Cardiac fibroblast (primary cell): ENCODE measurements at regions not wholly inside any gene's neighbourhood (a gene's known extent, or its start where the extent isn't known, plus 50 kb on each side); places are given as distances from the start of the nearest gene placed in this dataset.
"Not testable (repeated sequence)": the region's sequence is repeated elsewhere in the genome, so short reads cannot be mapped to it uniquely, and the experiment has no call there.

Source experiments
- DNase-seq, 2 donors: peaks; one replicate each; pipeline versions ENCODE4 v3.0.0 to v3.0.0-alpha.2; 2010; ENCODE audit warnings: low read depth in 2 of 2
- H3K4me3 ChIP-seq, 2 donors: replicated peaks in 1 of 2; 1 replicate in 1 of 2; 2 replicates in 1 of 2; pipeline ENCODE4 v1.5.1; 2011; ENCODE audit warnings: low read depth in 2 of 2, low read length in 2 of 2, mild to moderate bottlenecking in 2 of 2, moderate library complexity in 1 of 2
- TF ChIP-seq, protein P1 (sequence below): IDR thresholded peaks from one replicate; pipeline ENCODE4 v1.5.1; 2011; ENCODE audit warnings: low read depth, mild to moderate bottlenecking, low read length, inconsistent platforms

DNA sequence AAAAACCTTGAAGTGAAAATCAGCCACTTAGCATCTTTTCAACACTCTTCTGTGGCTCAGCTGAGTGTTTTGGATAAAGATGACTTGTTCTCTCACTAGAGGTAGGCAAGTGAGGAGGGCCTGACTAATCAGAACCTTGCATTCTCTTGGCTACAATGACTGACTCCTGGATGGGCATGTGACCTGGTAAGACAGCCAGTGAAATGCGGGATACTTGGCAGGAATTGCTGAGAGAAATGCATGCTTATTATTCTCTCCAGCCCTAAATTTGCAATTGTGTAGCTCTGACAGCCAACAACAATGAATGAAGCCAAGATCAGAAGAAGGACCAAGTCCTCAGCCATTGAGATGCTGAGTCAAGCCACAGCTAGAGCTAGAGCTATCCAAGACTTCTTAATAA is 490.5 kb upstream of the ZNF608 start:
- TF ChIP-seq, protein P1, sequence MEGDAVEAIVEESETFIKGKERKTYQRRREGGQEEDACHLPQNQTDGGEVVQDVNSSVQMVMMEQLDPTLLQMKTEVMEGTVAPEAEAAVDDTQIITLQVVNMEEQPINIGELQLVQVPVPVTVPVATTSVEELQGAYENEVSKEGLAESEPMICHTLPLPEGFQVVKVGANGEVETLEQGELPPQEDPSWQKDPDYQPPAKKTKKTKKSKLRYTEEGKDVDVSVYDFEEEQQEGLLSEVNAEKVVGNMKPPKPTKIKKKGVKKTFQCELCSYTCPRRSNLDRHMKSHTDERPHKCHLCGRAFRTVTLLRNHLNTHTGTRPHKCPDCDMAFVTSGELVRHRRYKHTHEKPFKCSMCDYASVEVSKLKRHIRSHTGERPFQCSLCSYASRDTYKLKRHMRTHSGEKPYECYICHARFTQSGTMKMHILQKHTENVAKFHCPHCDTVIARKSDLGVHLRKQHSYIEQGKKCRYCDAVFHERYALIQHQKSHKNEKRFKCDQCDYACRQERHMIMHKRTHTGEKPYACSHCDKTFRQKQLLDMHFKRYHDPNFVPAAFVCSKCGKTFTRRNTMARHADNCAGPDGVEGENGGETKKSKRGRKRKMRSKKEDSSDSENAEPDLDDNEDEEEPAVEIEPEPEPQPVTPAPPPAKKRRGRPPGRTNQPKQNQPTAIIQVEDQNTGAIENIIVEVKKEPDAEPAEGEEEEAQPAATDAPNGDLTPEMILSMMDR, result no peak
- no peak overlapping the region for H3K4me3 ChIP-seq
- DNase-seq, result no peak

DNA sequence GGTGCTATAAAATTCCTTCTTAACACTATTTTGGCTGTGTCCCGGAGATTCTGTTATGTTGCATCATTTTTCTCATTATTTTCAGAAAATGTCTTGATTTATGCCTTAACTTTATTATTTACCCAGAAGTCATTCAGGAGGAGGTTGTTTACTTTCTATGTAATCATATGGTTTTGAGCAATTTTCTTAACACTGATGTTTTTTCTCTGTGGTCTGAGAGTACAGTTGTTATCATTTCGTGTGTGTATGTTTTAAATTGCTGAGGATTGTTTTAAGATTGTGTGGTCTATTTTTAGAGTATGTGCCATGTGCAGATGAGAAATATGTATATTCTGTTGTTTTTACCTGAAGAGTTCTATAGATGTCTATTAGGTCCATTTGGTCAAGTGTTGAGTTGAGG is 498.1 kb upstream of the ZNF608 start:
- TF ChIP-seq, protein P1, result no peak
- DNase-seq, result no peak
- no peak overlapping the region for H3K4me3 ChIP-seq

DNA sequence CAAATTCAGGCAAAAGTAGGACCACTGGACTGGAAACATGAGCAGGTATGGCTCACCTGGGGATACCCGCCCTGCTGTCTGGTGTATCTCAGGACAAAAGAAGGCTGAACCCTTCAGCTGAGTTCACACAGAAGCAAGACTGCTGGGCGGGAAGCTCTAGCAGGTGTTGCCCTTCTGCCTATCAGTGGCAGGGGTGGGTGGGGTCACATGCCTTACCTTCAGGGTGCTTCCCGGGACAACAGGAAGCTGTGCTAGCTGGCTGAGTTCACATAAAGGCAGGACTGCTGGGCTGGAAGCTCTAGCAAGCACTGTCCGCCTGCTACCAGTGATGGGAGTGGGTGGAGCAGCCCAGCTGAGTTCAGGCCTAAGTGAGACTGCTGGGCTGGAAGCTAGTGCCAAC is 498.8 kb upstream of the ZNF608 start:
- no peak for DNase-seq
- TF ChIP-seq, protein P1, result no peak
- H3K4me3 ChIP-seq, result no peak overlapping the region

DNA sequence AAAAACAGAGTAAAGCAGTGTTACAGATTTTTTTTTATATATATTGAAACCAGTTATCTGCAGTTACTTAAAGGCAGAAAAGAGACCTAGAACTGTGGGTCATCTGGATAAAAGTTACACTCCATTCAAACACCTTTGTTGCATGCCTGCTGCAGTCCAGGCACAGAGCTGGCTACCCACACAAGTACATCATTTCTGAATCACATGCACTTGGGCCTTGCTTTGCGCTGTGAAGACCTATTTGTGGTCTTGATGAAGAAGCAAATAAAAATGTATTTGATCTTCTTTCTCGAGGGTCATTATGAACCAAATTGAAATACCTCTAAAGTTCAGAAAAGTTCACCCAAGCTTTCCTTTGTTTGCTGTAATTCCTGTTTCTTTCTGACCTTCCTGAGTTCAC is 503.0 kb upstream of the ZNF608 start:
- DNase-seq, result no peak
- TF ChIP-seq, protein P1, result no peak
- H3K4me3 ChIP-seq, result no peak overlapping the region

DNA sequence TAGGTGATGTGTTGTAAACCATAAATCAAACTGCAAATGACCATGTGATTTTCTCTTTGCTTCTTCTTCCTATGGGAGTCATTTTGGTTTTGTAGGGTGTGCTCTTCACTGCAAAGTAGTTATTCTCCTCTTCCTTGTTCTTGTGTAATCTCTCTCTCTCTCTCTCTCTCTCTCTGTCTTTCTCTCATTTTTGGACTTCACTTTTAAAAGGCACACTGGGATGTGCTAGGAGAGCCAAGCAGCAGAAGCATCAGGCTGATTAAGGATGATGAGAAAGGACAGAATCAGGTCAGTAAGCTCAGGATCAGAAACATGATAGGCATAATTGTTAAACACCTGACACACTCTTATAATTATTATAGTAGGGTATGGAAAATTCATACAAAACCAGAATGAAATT is 505.3 kb upstream of the ZNF608 start:
- TF ChIP-seq, protein P1, result no peak
- DNase-seq, result no peak
- no peak overlapping the region for H3K4me3 ChIP-seq

DNA sequence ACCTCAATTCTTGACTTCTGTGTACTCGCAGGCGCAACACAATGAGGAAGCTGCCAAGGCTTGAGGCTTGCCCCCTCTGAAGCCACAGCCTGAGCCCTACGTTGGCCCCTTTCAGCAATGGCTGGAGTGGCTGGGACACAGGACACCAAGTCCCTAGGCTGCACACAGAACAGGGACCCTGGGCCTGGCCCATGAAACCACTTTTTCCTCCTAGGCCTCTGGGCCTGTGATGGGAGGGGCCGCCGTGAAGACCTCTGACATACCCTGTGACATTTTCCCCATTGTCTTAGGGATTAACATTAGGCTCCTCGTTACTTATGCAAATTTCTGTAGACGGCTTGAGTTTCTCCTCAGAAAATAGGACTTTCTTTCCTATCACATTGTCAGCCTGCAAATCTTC is 507.2 kb upstream of the ZNF608 start:
- DNase-seq, H3K4me3 ChIP-seq: not testable (repeated sequence)

DNA sequence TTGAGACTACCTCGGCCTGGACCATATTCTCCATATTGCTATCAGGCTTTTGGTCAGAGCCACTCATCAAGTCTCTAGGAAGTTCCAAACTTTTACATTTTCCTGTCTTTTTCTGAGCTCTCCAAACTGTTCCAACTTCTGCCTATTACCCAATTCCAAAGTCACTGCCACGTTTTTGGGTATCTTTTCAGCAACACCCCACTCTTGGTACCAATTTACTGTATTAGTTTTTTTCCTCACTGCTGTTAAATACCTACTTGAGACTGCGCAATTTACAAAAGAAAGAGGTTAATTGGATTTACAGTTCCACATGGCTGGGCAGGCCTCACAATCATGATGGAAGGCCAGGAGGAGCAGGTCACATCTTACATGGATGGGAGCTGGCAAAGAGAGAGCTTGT is 507.8 kb upstream of the ZNF608 start:
- H3K4me3 ChIP-seq, result no peak overlapping the region
- DNase-seq, result no peak
- TF ChIP-seq, protein P1, result no peak

DNA sequence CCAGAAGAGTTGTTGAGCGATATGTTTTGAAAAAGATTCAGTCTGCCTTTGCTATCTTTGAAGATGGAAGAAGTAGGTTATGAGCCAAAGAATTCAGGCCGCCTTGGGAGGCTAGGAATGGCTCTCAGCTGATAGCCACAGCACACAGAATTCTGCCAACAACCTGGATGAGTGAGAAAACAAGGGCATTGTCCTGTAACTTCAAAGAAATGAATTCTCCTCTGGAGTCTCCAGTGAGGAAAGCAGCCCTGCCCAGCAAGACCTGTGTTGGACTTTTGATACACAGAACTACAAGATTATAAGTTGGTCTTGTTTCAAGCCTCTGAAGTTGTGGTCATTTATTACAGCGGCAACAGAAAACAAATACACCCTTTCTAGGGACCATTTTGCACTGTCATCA is 509.9 kb upstream of the ZNF608 start:
- no peak for DNase-seq
- H3K4me3 ChIP-seq, result no peak overlapping the region
- TF ChIP-seq, protein P1, result no peak
